ENCODE measurements at regions not wholly inside any gene's neighbourhood (a gene's known extent, or its start where the extent isn't known, plus 50 kb on each side); places are given as distances from the start of the nearest gene placed in this dataset.

GRCh38 chr12:131607658-131608447, 103.0 kb upstream of the SFSWAP start:
- TF ChIP-seq CTCF (IDR thresholded peaks at IDR 0.05) (no peak), EP300 (IDR thresholded peaks at IDR 0.05) (no peak)
